Neural progenitor cell (in vitro differentiated cells): ENCODE measurements at regions not wholly inside any gene's neighbourhood (a gene's known extent, or its start where the extent isn't known, plus 50 kb on each side); places are given as distances from the start of the nearest gene placed in this dataset.

ENCODE experiments used
- EZH2 ChIP-seq: fragments of 200-600 bp; sonication (generic); IDR thresholded peaks from 2 replicates; pipeline ENCODE4 v1.6.1; 2017; ENCODE audit warnings: antibody characterized with exemption, mild to moderate bottlenecking, moderate library complexity
- EZH2phosphoT487 ChIP-seq: fragments of 200-600 bp; sonication (generic); IDR thresholded peaks from 2 replicates; pipeline ENCODE4 v1.6.1; 2017; ENCODE audit warnings: antibody characterized with exemption
- TF ChIP-seq, protein P1 (sequence below): fragments of 200-600 bp; sonication (generic); IDR thresholded peaks from 2 replicates; pipeline ENCODE4 v1.5.1; 2017; ENCODE audit warnings: antibody characterized with exemption, mild to moderate bottlenecking

DNA sequence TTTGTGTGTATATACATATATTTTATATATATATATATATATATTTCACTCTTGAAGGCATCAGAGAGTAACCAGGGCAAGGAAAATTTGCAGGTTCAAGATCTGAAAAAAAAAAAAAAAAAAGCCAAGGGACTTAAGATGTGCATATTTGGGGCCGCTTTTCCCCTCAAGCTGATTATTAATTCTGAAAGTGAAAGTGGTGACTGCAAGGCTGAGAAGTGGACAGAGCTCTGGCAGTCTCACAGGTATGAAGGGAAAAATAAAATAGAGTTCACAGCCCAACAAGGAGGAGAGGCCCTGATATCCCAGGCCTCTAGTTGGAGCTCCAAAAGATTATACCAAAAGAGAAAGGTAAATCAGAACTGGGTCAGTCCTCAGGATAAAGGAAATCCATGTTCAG is 234.4 kb upstream of the GAS1 start:
- TF ChIP-seq, protein P1, sequence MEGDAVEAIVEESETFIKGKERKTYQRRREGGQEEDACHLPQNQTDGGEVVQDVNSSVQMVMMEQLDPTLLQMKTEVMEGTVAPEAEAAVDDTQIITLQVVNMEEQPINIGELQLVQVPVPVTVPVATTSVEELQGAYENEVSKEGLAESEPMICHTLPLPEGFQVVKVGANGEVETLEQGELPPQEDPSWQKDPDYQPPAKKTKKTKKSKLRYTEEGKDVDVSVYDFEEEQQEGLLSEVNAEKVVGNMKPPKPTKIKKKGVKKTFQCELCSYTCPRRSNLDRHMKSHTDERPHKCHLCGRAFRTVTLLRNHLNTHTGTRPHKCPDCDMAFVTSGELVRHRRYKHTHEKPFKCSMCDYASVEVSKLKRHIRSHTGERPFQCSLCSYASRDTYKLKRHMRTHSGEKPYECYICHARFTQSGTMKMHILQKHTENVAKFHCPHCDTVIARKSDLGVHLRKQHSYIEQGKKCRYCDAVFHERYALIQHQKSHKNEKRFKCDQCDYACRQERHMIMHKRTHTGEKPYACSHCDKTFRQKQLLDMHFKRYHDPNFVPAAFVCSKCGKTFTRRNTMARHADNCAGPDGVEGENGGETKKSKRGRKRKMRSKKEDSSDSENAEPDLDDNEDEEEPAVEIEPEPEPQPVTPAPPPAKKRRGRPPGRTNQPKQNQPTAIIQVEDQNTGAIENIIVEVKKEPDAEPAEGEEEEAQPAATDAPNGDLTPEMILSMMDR: no peak
- TF ChIP-seq EZH2 (no peak), EZH2phosphoT487 (no peak)
